ENCODE measurements at regions not wholly inside any gene's neighbourhood (a gene's known extent, or its start where the extent isn't known, plus 50 kb on each side); places are given as distances from the start of the nearest gene placed in this dataset.

- TF ChIP-seq, protein P1, sequence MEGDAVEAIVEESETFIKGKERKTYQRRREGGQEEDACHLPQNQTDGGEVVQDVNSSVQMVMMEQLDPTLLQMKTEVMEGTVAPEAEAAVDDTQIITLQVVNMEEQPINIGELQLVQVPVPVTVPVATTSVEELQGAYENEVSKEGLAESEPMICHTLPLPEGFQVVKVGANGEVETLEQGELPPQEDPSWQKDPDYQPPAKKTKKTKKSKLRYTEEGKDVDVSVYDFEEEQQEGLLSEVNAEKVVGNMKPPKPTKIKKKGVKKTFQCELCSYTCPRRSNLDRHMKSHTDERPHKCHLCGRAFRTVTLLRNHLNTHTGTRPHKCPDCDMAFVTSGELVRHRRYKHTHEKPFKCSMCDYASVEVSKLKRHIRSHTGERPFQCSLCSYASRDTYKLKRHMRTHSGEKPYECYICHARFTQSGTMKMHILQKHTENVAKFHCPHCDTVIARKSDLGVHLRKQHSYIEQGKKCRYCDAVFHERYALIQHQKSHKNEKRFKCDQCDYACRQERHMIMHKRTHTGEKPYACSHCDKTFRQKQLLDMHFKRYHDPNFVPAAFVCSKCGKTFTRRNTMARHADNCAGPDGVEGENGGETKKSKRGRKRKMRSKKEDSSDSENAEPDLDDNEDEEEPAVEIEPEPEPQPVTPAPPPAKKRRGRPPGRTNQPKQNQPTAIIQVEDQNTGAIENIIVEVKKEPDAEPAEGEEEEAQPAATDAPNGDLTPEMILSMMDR (IDR thresholded peaks at IDR 0.05) = no peak
- TF ChIP-seq POLR2A (IDR thresholded peaks at IDR 0.05) = no peak
These were observed 109.5 kb downstream of the TRIM27 start for GRCh38 chr6:28814032-28814976.

All from adrenal gland (tissue), 5 donors.